Neural progenitor cell (in vitro differentiated cells): ENCODE measurements at regions not wholly inside any gene's neighbourhood (a gene's known extent, or its start where the extent isn't known, plus 50 kb on each side); places are given as distances from the start of the nearest gene placed in this dataset.

Source experiments
- DNase-seq: peaks from one replicate; pipeline ENCODE4 v3.0.0-alpha.2; 2016; ENCODE audit warnings: low spot score
- H2AFZ ChIP-seq: fragments of 200-600 bp; sonication (generic); replicated peaks from 2 replicates; pipeline ENCODE4 v1.6.1; 2016; ENCODE audit warnings: antibody characterized with exemption
- H3F3A ChIP-seq: fragments of 200-600 bp; sonication (generic); 2 replicates; pipeline ENCODE4 v1.6.1; 2016; ENCODE audit warnings: antibody characterized with exemption, low read depth
- H3K27ac ChIP-seq: fragments of 200-600 bp; sonication (generic); 2 replicates; pipeline ENCODE4 v1.5.1; 2016; ENCODE audit warnings: mild to moderate bottlenecking
- H3K27me3 ChIP-seq: fragments of 200-600 bp; sonication (generic); 2 replicates; pipeline ENCODE4 v1.6.1; 2016; ENCODE audit warnings: mild to moderate bottlenecking, moderate library complexity
- H3K36me3 ChIP-seq: fragments of 200-600 bp; sonication (generic); 2 replicates; pipeline ENCODE4 v1.5.1; 2016
- H3K4me1 ChIP-seq: fragments of 200-600 bp; sonication (generic); 2 replicates; pipeline ENCODE4 v1.6.1; 2016; ENCODE audit warnings: mixed run types
- H3K4me2 ChIP-seq: fragments of 200-600 bp; sonication (generic); 2 replicates; pipeline ENCODE4 v1.6.1; 2016
- H3K4me3 ChIP-seq: fragments of 200-600 bp; sonication (generic); 2 replicates; pipeline ENCODE4 v1.5.1; 2016
- H3K79me2 ChIP-seq: fragments of 200-600 bp; sonication (generic); 2 replicates; pipeline ENCODE4 v1.6.1; 2016; ENCODE audit warnings: low read depth
- H3K9ac ChIP-seq: fragments of 200-600 bp; sonication (generic); 2 replicates; pipeline ENCODE4 v1.6.1; 2016
- H3K9me3 ChIP-seq: fragments of 200-600 bp; sonication (generic); 2 replicates; pipeline ENCODE4 v1.5.1; 2016; ENCODE audit warnings: low read depth
- H4K20me1 ChIP-seq: fragments of 200-600 bp; sonication (generic); 2 replicates; pipeline ENCODE4 v1.6.1; 2016; ENCODE audit warnings: low read depth
- H3K27ac Mint-ChIP-seq: 3 replicates; pipeline ENCODE4 v1.8.0; 2021; ENCODE audit warnings: mixed read lengths
- H3K27me3 Mint-ChIP-seq: 2 replicates; pipeline ENCODE4 v1.8.0; 2022; ENCODE audit warnings: low read depth, mild to moderate bottlenecking, inconsistent platforms, moderate library complexity, mixed read lengths; ENCODE audit not compliant: insufficient read depth
- H3K36me3 Mint-ChIP-seq: 3 replicates; pipeline ENCODE4 v1.8.0; 2021; ENCODE audit warnings: mixed read lengths
- H3K4me1 Mint-ChIP-seq: 3 replicates; pipeline ENCODE4 v1.8.0; 2021; ENCODE audit warnings: mixed read lengths
- H3K4me3 Mint-ChIP-seq: 3 replicates; pipeline ENCODE4 v1.8.0; 2021; ENCODE audit warnings: mild to moderate bottlenecking, moderate library complexity, mixed read lengths
- H3K9me3 Mint-ChIP-seq: 3 replicates; pipeline ENCODE4 v1.8.0; 2020; ENCODE audit warnings: mixed read lengths
- EZH2 ChIP-seq: fragments of 200-600 bp; sonication (generic); IDR thresholded peaks from 2 replicates; pipeline ENCODE4 v1.6.1; 2017; ENCODE audit warnings: antibody characterized with exemption, mild to moderate bottlenecking, moderate library complexity
- EZH2phosphoT487 ChIP-seq: fragments of 200-600 bp; sonication (generic); IDR thresholded peaks from 2 replicates; pipeline ENCODE4 v1.6.1; 2017; ENCODE audit warnings: antibody characterized with exemption
- TF ChIP-seq, protein P1 (sequence below): fragments of 200-600 bp; sonication (generic); IDR thresholded peaks from 2 replicates; pipeline ENCODE4 v1.5.1; 2017; ENCODE audit warnings: antibody characterized with exemption, mild to moderate bottlenecking

DNA sequence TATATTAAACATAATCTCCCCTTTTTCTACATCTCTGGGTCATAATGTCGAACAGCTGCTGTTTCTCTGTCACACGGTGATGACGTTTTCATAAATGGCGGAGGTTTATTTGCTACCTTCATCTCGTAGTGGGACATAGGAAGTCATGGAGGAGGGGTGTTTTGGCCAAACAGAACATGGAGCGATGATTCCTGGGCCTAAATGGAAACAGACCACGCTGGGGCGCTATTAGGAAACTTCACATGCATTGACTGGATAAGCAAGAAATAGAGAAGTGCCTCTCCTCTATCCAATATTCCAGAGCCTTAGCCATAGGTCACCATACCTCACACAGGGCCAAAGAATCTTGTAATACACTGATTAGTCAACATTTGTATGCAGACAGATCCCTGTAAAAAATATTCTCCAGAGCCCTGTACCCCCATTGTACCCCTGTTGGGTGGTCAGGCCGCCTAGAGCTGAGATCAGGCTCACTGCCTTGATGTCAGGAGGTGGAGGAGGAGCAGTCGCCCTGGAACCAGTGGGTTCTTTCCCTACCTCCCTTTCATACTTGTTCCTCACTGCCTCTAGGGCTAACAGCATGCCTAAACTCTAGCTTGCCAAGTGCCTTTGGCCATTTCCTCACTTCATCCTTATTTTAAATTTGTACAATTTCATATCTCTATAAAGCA lies 77.8 kb upstream of the SPIN1 start:
- peaks cover 12% of the 10 kb centered on the region for H3K4me1 Mint-ChIP-seq
- Histone ChIP-seq H3K27ac (no peak overlapping the region), H3K9ac (no peak overlapping the region), H3K9me3 (no peaks in the 10 kb centered on the region), H3K79me2 (no peaks in the 10 kb centered on the region), H3K4me3 (no peak overlapping the region), H4K20me1 (no peaks in the 10 kb centered on the region), H3K36me3 (no peaks in the 10 kb centered on the region), H3K4me2 (no peak overlapping the region), H3F3A (peaks cover 4% of the 10 kb centered on the region), H3K4me1 (peaks cover 3% of the 10 kb centered on the region), H3K27me3 (no peaks in the 10 kb centered on the region), H2AFZ (no peak overlapping the region)
- DNase-seq = peak; percentile 39
- TF ChIP-seq EZH2phosphoT487 (no peak), EZH2 (no peak)
- TF ChIP-seq, protein P1, sequence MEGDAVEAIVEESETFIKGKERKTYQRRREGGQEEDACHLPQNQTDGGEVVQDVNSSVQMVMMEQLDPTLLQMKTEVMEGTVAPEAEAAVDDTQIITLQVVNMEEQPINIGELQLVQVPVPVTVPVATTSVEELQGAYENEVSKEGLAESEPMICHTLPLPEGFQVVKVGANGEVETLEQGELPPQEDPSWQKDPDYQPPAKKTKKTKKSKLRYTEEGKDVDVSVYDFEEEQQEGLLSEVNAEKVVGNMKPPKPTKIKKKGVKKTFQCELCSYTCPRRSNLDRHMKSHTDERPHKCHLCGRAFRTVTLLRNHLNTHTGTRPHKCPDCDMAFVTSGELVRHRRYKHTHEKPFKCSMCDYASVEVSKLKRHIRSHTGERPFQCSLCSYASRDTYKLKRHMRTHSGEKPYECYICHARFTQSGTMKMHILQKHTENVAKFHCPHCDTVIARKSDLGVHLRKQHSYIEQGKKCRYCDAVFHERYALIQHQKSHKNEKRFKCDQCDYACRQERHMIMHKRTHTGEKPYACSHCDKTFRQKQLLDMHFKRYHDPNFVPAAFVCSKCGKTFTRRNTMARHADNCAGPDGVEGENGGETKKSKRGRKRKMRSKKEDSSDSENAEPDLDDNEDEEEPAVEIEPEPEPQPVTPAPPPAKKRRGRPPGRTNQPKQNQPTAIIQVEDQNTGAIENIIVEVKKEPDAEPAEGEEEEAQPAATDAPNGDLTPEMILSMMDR = peak; percentile 44
- H3K9me3 Mint-ChIP-seq = no peaks in the 10 kb centered on the region
- no peak overlapping the region for H3K27ac Mint-ChIP-seq
- no peak overlapping the region for H3K4me3 Mint-ChIP-seq
- H3K27me3 Mint-ChIP-seq = peaks cover 13% of the 10 kb centered on the region
- H3K36me3 Mint-ChIP-seq = no peaks in the 10 kb centered on the region

DNA sequence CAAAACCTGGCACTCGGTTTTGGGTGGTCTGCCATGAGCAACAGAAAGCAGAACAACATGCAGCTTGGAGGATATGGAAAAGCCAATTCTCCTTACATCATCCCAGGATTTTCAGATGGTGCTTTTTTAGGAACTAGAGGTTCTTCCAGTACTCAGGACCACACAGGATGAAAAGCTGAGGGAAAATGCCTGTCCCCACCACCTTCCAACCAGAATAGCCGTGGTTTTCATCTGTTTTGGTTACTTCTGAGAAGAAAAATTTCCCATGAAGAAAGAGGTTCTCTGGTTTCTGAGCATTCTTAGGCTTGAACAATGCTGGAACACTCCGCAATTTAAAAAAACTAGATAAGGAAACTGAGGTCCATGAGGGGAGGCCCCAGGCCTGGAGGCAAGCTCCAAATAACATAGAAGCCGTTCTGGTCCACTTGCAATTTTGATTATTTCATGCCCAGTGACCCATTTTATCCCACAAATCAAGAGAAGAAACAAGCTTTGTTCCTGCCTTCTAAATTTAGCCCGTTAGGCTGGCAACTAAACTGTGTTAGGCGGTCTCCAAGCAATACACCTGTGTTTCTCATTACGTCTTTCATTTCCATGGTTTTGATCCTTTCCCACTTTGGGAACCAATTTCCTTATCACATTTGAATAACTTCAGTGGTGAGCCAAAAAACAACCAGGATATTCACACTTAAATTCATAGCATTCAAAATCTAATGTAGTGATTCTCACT lies 79.2 kb upstream of the SPIN1 start:
- no peak overlapping the region for H2AFZ ChIP-seq
- no peak for DNase-seq
- Mint-ChIP-seq H3K27me3 (peaks cover 16% of the 10 kb centered on the region), H3K27ac (no peak overlapping the region), H3K36me3 (no peaks in the 10 kb centered on the region), H3K4me3 (no peak overlapping the region), H3K4me1 (peaks cover 12% of the 10 kb centered on the region), H3K9me3 (no peaks in the 10 kb centered on the region)
- H3K27ac ChIP-seq = no peak overlapping the region
- H3K27me3 ChIP-seq = no peaks in the 10 kb centered on the region
- no peaks in the 10 kb centered on the region for H4K20me1 ChIP-seq
- H3K4me3 ChIP-seq = no peak overlapping the region
- H3K9me3 ChIP-seq = no peaks in the 10 kb centered on the region
- TF ChIP-seq, protein P1 = no peak
- TF ChIP-seq EZH2 = no peak
- TF ChIP-seq EZH2phosphoT487 = no peak
- H3K9ac ChIP-seq = no peak overlapping the region
- H3K4me2 ChIP-seq = no peak overlapping the region
- H3F3A ChIP-seq = peaks cover 1% of the 10 kb centered on the region
- no peaks in the 10 kb centered on the region for H3K36me3 ChIP-seq
- H3K4me1 ChIP-seq = peaks cover 3% of the 10 kb centered on the region
- H3K79me2 ChIP-seq = no peaks in the 10 kb centered on the region

DNA sequence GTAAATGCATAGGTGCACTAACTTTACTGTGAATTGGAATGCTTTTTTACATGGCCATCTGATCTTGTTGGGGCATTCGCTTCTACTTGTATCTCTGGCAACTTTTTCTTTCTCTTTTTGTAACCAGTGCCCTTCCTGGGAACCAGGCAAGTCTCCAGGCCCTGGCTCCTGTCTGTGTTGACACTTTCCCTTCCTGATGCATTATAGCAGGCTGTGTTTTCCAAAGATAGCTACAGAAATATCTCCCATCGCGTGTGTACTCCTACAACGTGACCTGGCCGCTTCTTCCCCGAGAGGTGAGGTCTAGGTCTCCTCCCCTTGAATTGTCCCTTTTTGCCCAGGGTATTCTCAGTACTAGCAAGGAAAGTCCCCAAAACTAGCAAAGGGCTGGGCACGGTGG lies 81.1 kb upstream of the SPIN1 start:
- Mint-ChIP-seq H3K4me3 (no peak overlapping the region), H3K9me3 (no peaks in the 10 kb centered on the region), H3K27ac (no peak overlapping the region), H3K27me3 (peaks cover 14% of the 10 kb centered on the region), H3K36me3 (no peaks in the 10 kb centered on the region), H3K4me1 (peaks cover 14% of the 10 kb centered on the region)
- Histone ChIP-seq H3K4me3 (no peak overlapping the region), H3K27me3 (no peaks in the 10 kb centered on the region), H3K79me2 (no peaks in the 10 kb centered on the region), H3K9me3 (no peaks in the 10 kb centered on the region), H3K4me2 (no peak overlapping the region), H3K4me1 (no peaks in the 10 kb centered on the region), H3F3A (no peaks in the 10 kb centered on the region), H4K20me1 (no peaks in the 10 kb centered on the region), H3K9ac (no peak overlapping the region), H3K36me3 (no peaks in the 10 kb centered on the region), H2AFZ (no peak overlapping the region), H3K27ac (no peak overlapping the region)
- TF ChIP-seq EZH2 (no peak), EZH2phosphoT487 (no peak)
- TF ChIP-seq, protein P1 = no peak
- DNase-seq = no peak
